ENCODE measurements at regions not wholly inside any gene's neighbourhood (a gene's known extent, or its start where the extent isn't known, plus 50 kb on each side); places are given as distances from the start of the nearest gene placed in this dataset.

DNA sequence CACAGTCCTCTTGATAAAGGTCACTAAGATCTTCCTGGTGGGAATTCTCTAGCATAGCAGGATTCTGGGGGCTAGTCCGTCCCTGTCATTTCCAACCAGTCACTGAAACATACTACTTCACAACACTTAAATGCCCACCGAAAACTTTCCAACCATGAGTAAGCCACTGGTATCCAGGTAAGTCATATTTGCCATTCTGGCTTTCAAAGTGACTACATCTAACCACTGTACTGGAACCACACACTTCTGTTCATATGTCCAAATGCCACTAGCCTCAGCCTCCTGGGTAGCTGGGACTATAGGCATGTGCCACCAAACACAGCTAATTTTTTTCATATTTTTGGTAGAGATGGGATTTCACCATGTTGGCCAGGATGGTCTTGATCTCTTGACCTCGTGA lies 64.3 kb upstream of the VANGL1 start:
- DNase-seq (ENCODE audit: low spot score), result no peak

DNA sequence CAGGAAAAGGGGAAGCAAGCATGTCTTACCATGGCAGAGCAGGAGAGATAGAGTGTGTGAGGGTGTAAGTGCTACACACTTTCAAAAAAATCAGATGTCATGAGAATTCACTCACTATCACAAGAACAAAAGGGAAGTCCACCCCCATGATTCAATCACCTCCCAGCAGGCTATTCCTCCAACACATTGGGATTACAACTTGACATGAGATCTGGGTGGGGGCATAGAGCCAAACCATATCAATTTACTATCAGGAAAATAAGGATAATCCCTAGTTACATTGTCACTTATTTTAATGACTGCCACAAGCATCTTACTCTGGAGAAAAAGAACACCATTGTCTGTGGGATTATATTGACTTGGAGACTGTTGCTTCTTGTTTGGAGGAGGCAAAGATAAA lies 66.1 kb upstream of the VANGL1 start:
- no peak for DNase-seq (ENCODE audit: low spot score)

DNA sequence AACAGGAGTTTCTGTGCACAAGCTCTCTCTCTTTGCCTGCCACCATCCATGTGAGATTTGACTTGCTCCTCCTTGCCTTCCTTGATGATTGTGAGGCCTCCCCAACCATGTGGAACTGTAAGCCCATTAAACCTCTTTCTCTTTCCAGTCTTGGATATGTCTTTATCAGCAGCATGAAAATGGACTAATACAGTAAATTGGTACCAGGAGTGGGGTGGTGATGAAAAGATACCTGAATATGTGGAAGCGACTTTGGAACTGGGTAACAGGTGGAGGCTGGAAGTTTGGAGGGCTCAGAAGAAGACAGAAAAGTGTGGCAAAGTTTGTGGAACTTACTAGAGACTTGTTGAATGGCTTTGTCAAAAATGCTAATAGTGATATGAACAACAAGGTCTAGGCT lies 69.1 kb upstream of the VANGL1 start:
- no peak for DNase-seq (ENCODE audit: low spot score)

DNA sequence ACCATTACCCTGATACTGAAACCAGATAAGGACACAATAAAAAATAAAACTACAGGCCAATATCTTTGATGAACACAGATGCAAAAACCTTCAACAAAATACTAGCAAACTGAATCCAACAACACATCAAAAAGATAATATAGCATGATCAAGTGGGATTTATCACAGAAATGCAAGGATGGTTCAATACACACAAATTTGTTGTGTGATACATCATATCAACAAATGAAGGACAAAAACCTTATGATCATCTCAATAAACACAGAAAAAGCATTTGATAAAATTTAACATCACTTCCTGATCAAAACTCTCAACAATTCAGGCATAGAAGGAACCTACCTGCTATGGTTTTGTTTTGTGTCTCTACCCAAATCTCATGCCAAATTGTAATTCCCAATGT lies 74.3 kb upstream of the VANGL1 start:
- DNase-seq (ENCODE audit: low spot score), result no peak

DNA sequence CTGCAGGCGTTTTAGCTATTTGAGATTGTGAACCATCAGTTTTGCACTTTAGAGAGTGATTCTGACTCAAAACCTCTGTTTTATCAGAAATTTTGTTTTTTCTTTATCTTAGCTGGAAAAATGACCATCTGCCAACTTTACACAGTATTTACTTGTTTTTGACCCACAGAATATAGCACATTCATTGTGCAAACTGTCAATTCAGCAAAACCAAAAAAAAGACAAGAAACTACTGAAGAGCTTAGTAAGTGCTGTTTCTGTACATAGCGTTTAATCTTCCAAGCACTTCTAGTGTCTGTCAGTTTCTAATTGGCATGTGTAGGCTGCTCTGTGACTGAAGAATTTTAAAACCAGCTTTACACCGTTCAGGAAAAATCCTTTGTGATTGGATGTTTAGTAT lies 76.0 kb upstream of the VANGL1 start:
- no peak for DNase-seq (ENCODE audit: low spot score)

DNA sequence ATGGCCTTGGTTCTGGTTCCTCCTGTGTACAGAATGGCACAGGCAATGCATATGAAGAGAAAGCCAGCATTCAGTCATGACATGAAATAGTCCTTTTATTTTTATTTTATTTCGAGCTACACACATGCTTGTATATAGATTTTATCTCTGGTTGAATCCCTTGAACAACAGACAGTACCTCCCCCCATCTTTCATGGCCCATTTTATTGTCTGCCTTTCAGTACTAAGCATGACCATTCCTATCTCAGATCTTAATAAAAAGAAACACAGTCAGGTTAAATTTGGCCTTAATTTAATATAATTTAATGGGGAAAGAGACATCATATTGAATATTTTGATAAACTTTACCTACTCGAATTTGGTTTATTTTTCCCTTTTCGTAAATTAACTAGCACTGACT lies 76.4 kb upstream of the VANGL1 start:
- DNase-seq (ENCODE audit: low spot score), result no peak

DNA sequence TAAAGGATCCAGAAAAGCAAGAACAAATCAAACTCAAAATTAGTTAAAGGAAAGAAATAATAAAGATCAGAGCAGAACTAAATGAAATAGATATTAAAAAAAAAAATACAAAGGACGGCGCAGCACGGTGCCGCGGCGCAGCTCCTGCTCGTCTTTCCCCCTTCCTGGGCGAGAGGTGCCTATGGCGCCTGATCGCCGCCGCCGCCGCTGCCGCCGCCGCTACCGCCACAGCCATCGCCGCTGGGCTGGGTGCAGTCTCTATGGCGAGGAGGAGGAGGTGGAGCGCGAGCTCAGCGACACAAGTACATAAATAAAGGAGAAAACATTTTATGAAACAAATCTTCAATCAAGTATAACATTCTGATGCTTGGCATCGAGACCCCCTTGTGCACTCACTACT lies 77.6 kb upstream of the VANGL1 start:
- DNase-seq (ENCODE audit: low spot score), result no peak

DNA sequence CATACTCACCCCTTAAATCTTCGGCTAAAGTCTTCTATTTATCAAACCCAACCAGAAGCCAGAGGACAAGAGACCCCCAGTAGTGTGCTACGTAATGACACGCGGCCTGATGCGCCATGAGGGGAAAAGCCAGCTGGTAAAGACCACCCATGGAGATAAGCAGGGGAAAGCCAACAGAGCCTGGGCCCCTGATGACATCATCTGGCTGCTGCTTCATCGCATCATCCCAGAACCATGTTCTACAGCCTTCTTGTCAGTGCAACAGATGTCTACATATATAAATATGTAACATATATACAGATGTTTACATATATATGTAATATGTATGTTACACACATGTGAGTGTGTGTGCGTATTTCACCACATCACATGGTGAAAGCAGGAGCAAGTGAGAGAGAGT lies 81.7 kb upstream of the VANGL1 start:
- no peak for DNase-seq (ENCODE audit: low spot score)

DNA sequence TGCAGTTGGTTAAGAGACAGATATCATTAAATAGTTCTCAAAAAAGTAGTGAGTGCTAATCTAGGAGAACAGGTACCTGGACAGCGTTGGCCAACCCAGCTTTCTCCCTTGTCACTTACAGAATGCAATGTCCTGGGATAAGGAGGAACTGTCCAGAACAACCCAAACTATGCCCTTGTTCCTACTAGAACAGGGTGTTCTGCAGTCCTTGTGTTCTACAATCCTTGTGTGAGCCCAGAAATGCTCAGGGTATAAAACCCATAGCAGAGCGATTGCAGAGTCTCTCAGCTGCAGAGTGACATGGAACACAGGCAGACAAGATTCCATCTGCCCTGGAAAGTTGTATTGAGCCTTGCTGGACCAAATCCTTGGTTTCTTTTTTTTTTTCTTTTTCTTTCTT lies 83.5 kb upstream of the VANGL1 start:
- DNase-seq (ENCODE audit: low spot score), result no peak

DNA sequence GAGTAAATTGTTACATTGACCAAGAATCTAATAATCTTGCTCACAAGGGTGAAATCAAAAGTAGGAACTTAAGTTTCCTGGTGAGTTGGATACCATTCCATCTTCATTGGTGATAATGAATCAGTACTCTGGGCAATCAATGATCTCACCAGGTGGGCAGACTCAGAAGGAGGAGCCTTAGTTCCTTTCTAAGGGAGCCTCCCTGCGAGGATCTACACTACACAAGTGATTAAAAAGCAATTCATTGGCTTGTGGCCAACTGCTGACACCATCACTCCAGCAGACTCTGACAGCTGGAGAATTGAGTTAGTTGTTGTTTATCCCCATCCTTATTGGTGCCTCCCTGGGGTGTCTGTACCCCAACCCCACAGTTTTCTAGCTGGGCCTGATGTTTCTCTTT lies 84.1 kb upstream of the VANGL1 start:
- peak; percentile 85 for DNase-seq (ENCODE audit: low spot score)

DNA sequence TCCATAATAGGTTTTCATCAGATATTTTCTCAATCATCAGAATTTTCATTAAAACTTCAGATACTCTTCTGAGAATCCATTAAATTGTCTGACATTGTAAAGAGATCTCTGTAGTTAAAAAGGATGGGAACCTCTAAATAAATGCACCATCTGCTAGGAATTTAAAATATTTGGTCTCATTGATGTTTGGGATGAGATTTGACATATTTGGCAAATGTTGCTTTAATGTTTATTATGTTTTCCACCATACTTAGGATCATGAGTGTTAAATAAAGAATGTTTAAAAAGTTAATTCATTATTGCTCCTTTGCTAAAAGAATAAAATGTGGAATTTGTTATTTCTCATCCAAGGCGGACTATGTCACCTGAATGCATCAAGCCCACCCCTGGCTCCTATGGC lies 85.5 kb upstream of the VANGL1 start:
- DNase-seq (ENCODE audit: low spot score), result no peak

DNA sequence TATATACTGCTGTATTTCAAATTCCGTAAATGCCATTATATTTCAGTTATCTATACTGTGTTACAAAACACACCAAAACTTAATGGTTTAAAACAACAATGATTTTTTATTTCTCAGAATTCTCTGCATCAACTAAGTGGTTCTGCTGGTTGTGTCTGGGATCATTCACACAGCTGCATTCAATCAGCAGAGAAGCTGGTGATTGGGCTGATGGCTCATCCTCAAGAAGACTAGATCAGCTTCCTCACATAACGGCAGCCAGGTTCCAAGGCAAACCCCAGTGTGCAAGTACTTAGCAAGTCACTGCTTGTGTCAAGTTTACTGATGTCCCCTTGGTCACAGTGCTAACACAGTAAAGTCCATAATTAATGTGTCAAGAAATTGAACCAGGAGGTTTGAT lies 86.3 kb upstream of the VANGL1 start:
- DNase-seq (ENCODE audit: low spot score), result no peak

DNA sequence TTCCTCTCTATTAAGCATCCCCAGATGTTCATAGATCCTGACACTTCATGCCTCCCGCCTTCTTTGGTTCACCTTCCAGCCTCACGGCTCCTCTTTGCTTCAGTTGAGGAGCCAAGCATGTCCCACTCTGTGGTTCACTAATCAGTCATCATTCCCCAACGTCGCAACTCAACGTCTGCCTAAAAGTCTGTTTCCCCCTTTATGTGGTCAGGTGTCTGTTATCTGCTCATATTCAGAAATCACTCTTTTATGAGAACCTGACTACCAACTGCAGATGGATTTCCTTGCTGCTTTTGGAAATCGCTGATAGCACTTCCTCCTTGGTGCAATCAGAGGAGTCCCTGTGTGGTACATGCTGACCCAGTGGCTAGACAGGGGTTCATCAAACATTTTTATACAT lies 94.1 kb upstream of the VANGL1 start:
- peak; percentile 43 for DNase-seq (ENCODE audit: low spot score)

DNA sequence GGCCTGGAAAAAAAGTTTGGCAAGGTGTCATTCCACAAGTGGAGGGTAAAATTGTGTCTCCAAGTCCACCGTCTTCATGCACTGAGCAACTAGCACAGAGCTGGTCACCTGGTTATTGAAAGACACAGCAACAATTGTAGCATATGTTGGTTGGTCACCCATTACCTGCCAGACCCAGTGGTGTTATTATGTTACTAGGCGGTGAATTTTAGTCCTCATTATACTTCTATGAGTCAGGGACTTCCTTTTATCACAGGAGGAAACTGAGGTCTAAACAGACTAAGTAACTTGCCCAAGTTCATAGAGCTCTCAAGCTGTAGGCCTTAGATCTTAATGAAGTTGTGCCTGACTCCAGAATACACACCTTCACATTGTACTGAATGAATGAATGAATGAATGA lies 94.9 kb upstream of the VANGL1 start:
- DNase-seq (ENCODE audit: low spot score), result peak; percentile 78

DNA sequence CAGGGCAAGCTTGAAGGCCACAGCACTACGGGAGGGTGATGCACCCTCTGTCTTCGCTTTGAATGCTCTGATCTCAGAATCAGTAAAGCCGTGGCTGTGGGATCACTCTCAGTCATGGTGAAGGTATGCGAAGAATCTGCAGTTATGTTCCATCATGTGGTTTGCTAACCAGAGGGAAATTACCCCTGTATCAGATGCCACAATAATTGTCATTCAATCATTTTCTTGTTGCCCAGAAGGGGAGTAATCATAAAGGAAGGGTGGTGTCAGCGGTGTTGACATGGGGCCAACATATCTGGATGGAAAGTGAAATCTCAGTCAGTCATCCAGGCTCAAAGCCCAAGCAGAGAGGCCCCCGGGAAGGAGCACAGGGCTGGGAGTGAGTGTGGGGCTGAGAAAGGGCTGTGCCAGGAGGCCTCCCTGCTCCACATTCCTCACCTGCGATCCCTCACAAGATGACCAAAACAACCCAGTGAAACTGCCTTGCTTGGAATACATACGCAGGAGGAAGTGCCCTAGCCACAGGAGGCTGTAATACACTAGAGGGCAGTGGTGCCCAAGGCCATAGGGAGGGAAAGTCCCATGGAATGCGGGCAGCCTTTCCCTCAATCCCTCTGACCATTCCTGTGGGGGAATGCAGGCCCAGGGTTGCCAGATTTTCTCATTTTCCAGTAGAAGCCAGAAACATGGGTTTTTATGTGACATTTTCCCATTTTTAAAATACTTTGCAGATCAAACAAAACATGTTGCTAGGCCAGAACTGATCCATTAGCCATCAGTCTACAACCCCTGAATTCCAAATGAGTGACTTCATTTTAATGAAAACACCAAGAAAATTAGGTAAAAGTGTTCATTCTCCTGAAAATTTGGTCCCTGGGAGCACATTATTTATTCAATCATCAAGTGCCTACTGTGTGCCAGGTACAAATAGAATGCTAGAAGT lies 95.7 kb upstream of the VANGL1 start:
- peak; percentile 99 for DNase-seq (ENCODE audit: low spot score)

DNA sequence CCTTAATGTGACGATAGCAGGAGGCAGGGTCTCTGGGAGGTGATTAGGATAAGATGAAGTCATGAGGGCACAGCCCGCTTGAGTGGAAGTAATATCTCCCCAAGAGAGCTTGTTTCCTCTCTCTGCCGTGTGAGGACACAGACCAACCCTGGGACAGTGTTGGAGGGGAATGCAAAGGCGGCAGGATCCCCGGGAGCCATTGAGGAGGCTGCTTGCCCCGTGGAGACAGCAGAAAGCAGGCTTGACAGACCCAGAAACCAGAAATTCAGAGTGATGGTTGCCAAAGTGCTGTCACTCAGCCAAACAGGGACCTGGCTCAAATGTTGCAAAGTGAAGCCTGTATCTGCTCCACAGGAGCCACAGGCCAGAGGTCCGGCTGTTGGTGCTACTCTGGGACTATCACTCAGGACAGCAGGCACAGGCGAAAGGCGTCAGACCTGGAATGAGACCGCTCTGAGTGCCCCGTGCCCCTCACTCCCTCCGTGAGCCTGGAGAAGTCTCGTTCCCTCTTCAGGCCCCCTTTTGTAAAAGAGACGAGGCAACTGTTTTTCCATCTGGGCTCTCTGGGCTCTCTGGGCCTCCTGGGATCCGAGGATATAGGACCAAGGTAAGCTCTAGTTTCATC lies 96.6 kb upstream of the VANGL1 start:
- peak; percentile 39 for DNase-seq (ENCODE audit: low spot score)

DNA sequence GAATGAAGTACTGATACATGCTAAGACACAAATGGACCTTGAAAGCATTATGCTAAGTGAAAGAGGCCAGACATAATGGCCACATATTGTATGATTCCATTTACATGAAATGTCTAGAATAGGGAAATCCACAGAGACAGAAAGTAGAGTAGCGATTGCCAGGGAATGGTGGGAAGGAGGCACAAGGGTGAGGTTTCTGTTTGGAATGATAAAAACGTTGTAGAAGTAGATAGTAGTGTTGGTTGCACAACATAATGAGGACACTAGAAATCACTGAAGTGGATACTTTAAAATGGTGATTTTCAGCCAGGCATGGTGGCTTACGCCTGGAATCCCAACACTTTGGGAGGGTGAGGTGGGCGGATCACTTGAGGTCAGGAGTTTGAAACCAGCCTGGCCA lies 97.6 kb upstream of the VANGL1 start:
- no peak for DNase-seq (ENCODE audit: low spot score)

DNA sequence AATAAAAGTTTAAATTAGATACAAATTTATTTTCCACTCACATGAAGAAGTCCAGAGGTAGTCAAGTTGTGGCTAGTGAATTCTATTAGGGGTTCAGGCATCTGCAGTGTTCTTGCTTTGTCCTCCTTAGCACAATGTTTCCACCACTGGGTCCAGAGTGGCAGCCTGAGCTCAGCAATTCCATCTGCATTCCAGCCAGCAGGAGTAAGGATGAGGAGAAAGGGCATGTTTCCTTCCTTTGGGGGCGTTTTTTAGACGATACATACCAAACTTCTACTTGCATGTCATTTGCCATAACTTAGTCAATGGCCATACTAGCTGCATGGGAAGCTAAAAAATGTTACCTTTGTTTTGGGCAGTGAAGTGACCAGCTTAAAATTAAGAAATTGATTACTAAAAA lies 98.5 kb upstream of the VANGL1 start:
- DNase-seq (ENCODE audit: low spot score), result no peak

DNA sequence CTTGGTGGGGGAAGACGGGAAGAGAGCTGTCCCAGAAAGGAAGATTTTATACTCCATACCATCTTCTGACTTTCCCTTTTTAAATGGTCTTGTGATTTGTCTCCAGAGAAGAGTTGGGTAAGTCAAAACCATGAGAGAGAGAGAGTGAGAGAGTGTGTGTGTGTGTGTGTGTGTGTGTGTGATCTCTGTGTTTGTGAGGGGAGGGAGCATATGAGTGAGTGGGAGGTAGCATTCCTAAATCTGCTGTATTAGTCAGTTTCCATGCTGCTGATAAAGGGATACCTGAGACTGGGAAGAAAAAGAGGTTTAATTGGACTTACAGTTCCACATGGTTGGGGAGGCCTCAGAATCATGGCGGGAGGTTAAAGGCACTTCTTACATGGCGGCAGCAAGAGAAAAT lies 102.0 kb upstream of the VANGL1 start:
- no peak for DNase-seq (ENCODE audit: low spot score)

DNA sequence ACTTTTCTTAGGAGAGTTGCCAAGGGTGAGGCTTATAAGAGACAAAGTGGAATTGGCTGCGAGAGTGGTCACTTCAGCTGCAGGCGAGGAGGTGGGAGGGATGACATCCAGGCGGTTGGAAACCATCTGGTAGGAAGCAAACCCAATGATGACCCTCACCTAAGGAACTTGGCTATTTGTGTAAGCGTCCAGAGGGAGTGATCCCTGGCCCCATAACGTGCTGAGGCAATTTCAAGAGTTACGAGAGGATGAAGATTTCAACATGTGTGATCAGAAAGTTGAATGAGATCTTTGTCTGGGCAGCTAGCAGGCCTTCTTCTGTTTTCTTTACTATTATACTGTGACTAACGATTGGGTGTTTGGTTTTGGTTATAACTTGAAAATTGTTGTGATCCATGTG lies 102.7 kb upstream of the VANGL1 start:
- no peak for DNase-seq (ENCODE audit: low spot score)

DNA sequence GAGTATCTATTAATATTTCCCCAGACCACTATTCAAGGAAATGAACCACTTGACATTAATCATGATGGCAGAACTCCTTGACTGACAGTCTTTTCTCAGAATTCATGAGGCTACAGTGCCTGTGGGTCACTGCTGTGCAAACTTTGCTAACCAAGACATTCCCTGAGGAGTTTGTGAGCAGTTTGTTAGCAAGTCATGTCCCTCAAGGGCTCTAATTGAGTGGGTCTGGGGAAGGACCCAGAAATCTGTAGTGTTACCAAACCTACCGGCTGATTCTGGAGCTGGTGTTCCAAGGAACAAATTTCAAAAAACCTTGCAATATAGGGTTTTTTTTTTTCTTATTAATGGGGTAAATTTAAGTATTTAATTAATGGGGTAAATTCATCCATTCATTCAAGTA lies 103.2 kb upstream of the VANGL1 start:
- DNase-seq (ENCODE audit: low spot score), result peak; percentile 50

DNA sequence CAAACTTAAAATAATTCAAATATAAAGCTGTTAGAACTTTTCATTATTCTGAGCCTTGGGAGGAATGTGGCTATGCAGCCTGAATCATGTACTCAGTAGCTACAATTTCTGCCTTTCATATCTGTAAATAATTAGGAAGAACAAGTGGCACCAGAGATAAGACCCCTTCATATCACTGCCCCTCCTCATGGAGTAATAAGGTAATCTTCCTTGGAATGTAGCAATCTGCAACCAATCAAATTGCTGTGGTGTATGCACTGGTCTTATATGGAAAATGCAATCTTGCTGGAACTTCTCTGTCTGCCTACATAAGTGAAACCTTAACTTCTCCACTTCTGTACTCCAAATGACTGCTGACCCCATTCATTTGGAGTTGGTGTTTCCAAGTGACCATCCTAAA lies 104.4 kb upstream of the VANGL1 start:
- no peak for DNase-seq (ENCODE audit: low spot score)

DNA sequence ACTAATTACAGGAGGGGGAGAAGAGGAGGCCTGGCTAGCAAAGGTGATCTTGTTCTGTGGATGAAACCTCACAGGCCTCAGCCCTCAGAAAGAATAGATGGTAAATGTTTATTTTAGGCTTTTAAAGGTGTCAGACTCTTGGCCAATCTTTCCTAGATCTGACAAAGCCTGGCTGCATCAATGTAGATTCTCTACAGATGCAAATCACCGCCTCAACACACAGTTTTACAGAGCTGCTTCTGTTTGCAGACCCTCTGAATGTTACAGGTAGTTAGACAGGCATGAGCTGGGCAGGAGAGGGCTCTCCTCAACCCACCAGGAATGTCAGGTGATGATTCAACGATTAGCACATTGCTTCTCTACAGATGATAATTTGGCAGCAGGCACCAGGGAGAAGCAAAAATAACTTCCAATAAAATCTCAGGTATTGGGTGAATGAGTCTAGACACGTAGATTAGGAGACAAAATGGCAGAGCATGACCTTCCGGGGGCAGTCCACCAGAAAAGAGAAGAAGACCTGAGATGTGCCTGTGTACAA lies 105.4 kb upstream of the VANGL1 start:
- peak; percentile 45 for DNase-seq (ENCODE audit: low spot score)

DNA sequence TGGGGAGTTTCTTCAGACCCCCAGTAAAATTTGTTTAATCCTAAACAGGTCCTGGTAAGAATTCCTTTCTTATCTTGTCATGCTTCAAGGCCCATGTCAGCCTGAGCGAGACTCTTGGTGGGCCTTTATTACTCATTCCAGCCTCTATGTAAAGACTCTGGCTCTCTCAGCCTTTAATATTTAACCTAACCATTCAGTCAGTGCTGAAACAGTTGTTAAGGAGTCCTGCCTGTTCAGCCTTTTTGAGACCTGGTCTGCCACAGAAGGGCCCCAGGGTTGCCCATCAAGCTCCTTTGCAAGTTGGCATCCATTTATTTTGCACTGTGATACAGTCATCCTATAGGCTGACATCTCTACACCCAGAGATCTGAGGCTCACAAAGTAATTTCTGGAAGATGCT lies 107.7 kb upstream of the VANGL1 start:
- peak; percentile 86 for DNase-seq (ENCODE audit: low spot score)
